NB4 (cell line): ENCODE measurements at regions not wholly inside any gene's neighbourhood (a gene's known extent, or its start where the extent isn't known, plus 50 kb on each side); places are given as distances from the start of the nearest gene placed in this dataset.
A peak's percentile ranks its signal among the peaks of the same experiment; 100 is the strongest.

Experiments
- DNase-seq: peaks from one replicate; pipeline ENCODE4 v3.0.0; 2010; ENCODE audit warnings: low read depth
- H3K4me3 ChIP-seq: one replicate; pipeline ENCODE4 v1.5.1; 2011; ENCODE audit warnings: mild to moderate bottlenecking, low read depth, low read length, moderate library complexity
- MYC ChIP-seq: IDR thresholded peaks from 2 replicates; pipeline ENCODE4 v1.6.1; 2011; ENCODE audit warnings: low read depth, low read length
- POLR2A ChIP-seq: IDR thresholded peaks from 2 replicates; pipeline ENCODE4 v1.6.1; 2011; ENCODE audit warnings: mild to moderate bottlenecking; ENCODE audit not compliant: insufficient read length; ENCODE audit errors: extremely low read depth
- TF ChIP-seq, protein P1 (sequence below): IDR thresholded peaks from one replicate; pipeline ENCODE4 v1.5.1; 2012; ENCODE audit warnings: low read depth, low read length
- TF ChIP-seq, protein P2 (sequence below): IDR thresholded peaks from 2 replicates; pipeline ENCODE4 v1.6.1; 2011; ENCODE audit warnings: low read depth, low read length

DNA sequence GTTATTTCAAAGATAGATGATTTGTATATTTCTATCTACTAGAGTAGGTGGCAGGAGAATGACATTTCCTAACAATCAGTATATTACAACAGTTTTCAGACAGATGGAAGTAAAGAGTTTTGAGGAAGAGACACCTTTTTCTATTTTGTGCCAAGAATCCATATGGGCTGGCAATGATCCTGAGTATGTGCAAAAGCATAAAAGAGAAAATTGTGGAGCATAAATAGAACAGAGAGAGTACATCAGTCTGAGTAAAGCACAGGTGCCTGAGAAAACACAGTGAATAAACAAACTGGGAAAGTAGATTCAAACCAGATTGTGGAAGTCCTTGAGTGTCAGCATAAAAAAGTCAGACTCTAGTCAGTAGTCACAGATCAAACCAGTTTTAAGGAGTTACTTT lies 96.8 kb upstream of the WDR44 start:
- no peak overlapping the region for H3K4me3 ChIP-seq
- DNase-seq = no peak
- TF ChIP-seq MYC = no peak
- TF ChIP-seq, protein P1, sequence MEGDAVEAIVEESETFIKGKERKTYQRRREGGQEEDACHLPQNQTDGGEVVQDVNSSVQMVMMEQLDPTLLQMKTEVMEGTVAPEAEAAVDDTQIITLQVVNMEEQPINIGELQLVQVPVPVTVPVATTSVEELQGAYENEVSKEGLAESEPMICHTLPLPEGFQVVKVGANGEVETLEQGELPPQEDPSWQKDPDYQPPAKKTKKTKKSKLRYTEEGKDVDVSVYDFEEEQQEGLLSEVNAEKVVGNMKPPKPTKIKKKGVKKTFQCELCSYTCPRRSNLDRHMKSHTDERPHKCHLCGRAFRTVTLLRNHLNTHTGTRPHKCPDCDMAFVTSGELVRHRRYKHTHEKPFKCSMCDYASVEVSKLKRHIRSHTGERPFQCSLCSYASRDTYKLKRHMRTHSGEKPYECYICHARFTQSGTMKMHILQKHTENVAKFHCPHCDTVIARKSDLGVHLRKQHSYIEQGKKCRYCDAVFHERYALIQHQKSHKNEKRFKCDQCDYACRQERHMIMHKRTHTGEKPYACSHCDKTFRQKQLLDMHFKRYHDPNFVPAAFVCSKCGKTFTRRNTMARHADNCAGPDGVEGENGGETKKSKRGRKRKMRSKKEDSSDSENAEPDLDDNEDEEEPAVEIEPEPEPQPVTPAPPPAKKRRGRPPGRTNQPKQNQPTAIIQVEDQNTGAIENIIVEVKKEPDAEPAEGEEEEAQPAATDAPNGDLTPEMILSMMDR = no peak
- no peak for TF ChIP-seq POLR2A
- TF ChIP-seq, protein P2, sequence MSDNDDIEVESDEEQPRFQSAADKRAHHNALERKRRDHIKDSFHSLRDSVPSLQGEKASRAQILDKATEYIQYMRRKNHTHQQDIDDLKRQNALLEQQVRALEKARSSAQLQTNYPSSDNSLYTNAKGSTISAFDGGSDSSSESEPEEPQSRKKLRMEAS = no peak

DNA sequence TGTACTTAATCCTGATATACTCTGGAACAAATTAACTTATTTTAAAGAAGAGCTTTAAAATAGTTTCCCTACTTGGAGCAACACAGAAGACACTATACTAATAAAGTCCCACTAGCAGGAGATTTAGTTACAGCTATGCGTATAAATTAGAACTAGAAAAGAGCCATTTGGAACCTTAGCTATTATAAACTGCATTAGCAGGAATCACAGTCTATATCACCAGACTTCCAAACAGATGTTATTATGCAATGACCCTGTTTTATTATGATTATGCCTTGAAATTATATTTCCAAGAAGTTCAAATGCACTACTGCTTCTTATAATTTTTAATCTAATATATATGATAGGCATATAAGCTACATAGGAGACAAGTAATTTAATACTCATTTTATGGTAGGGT lies 95.5 kb upstream of the WDR44 start:
- TF ChIP-seq, protein P1 = no peak
- TF ChIP-seq, protein P2 = no peak
- no peak for DNase-seq
- no peak overlapping the region for H3K4me3 ChIP-seq

DNA sequence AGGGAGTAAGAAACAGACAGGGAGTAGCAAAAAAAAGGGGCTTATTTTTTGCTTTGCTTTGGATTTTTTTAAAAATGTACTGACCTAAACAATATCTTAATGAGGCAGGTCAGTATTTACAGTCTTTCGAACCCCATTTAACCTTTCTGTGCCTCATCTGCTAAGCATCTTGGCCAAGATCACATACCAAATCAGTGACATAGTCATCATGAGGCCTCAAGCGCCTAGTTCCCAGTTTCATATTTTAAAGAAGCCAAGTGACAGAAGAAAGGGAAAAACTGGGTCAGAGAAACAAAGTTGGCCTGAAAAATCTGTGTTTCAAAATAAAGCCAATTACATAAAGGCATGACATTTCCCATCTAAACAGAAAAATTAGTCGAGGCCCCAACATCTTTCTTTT lies 94.6 kb upstream of the WDR44 start:
- TF ChIP-seq POLR2A (no peak), MYC (no peak)
- TF ChIP-seq, protein P2 = no peak
- TF ChIP-seq, protein P1 = no peak
- H3K4me3 ChIP-seq = no peak overlapping the region
- no peak for DNase-seq

DNA sequence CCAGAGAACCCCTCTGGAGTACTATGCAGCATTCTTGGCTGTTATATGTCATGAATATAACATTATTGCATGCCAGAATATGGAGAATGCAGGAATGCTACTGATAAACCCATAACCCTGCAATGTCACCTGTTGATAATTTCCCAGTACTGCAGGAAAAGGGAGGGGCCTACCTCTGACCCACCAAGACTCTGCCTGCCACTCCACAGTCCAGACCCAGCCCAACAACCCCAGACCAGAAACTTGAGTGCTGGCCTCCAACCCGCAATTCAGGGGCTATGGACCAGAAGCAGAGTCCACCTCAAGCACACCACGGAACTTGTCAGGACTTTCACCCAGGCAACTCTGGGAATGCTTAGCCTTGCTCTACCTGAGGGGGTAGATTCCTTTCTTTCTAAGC lies 92.9 kb upstream of the WDR44 start:
- no peak overlapping the region for H3K4me3 ChIP-seq
- TF ChIP-seq, protein P1 = no peak
- TF ChIP-seq, protein P2 = no peak
- no peak for TF ChIP-seq MYC
- no peak for TF ChIP-seq POLR2A
- DNase-seq = no peak

DNA sequence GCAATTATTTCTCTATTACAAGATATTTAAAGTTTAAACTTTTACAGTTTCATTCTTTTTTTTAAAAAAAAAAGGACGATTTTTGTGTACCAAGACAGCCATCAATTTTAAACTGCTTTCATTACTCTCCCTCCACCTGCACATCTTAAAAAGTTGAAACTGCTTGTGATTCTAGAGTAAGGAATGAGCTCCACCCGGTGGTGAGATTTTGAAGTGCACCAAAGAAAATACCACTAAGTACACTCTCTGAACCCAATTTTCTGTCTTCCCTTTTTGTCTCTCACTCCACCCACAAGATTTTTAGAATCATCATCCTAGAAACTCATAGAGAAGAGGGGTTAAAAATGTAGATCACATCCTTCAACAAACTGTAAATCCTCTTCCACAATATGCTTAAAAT lies 91.3 kb upstream of the WDR44 start:
- TF ChIP-seq MYC = no peak
- no peak for TF ChIP-seq POLR2A
- TF ChIP-seq, protein P2 = no peak
- TF ChIP-seq, protein P1 = peak; percentile 34
- H3K4me3 ChIP-seq = no peak overlapping the region
- DNase-seq = peak; percentile 58

DNA sequence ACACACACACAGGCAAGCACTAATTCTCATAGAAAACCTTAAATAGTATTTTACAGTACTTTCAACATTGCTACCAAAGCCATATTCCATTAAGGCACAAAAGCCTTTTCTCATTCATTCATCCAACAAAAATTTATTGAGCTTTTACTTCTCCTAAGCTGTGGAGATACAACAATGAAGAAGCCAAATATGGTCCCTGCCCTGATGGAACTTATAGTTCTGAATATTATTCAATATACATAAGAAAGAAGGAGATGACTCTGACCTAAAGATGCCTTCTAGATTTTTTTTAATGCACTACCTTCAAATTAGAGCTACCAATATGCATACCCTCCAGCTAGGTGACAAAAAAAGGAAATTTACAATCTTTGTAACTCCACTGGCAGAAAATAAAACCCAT lies 90.0 kb upstream of the WDR44 start:
- DNase-seq = no peak
- TF ChIP-seq POLR2A (no peak), MYC (no peak)
- TF ChIP-seq, protein P2 = no peak
- TF ChIP-seq, protein P1 = no peak
- no peak overlapping the region for H3K4me3 ChIP-seq
